ENCODE measurements at regions not wholly inside any gene's neighbourhood (a gene's known extent, or its start where the extent isn't known, plus 50 kb on each side); places are given as distances from the start of the nearest gene placed in this dataset.
A peak's percentile ranks its signal among the peaks of the same experiment; 100 is the strongest.

GRCh38 chr15:95626501-95627361 is 703.8 kb upstream of the NR2F2 start:
- CTCF ChIA-PET (ENCODE audit: partially characterized antibody), result interaction anchor here (1.9 kb wide), 1 partner anchor 366 kb away, joined by 4 read pairs; no protein-coding TSS in a partner anchor
- H3K18ac ChIP-seq (ENCODE audit: extremely low read depth, low read length), result no peak overlapping the region
- no peaks in the 10 kb centered on the region for H3K36me3 ChIP-seq (ENCODE audit: control insufficient read depth in 2 of 4, insufficient read depth in 4 of 4, low read length in 3 of 4)
- H3K9ac ChIP-seq (replicated peaks in 1 of 4; ENCODE audit: extremely low read depth in 1 of 4, low read depth in 3 of 4, low read length in 3 of 4), result no peak overlapping the region
- H3K27me3 ChIP-seq (replicated peaks in 1 of 4; ENCODE audit: control insufficient read depth in 3 of 4, extremely low read depth in 1 of 4, insufficient read depth in 3 of 4, low read length in 3 of 4), result no peaks in the 10 kb centered on the region
- H2BK12ac ChIP-seq (ENCODE audit: low read depth, low read length), result no peak overlapping the region
- POLR2A ChIA-PET (ENCODE audit: partially characterized antibody), result no interaction called here
- H4K5ac ChIP-seq (ENCODE audit: insufficient read length, low read depth, low read length), result no peak overlapping the region
- H3K4me3 ChIP-seq (ENCODE audit: extremely low read depth in 1 of 4, insufficient read depth in 2 of 4, low read depth in 3 of 4, low read length in 4 of 4), result no peak overlapping the region
- no peak overlapping the region for H3K56ac ChIP-seq (replicated peaks; ENCODE audit: insufficient read length, low read depth, low read length)
- H3K23me2 ChIP-seq (ENCODE audit: low read depth, low read length), result no peaks in the 10 kb centered on the region
- H3K4me1 ChIP-seq (replicated peaks in 1 of 4; ENCODE audit: control insufficient read depth in 3 of 4, insufficient read depth in 4 of 4, low read length in 3 of 4), result peaks cover 0 to 7% (median 4%) of the 10 kb centered on the region in 4 experiments; a peak in 3 of 7 replicates
- no peak overlapping the region for H4K8ac ChIP-seq (ENCODE audit: extremely low read depth, insufficient read depth, low read length)
- 79% methylated on average over 15 of the region's 15 CpGs; no CpG with 5 or more reads in 1 of the 2 experiments for WGBS, 2 experiments (ENCODE audit: extremely low coverage in 1 of 2, insufficient coverage in 1 of 2, insufficient read length in 1 of 2, insufficient replicate concordance in 2 of 2, low coverage in 1 of 2, low lambda C conversion rate in 2 of 2, missing lambda C conversion rate in 1 of 2)
- H3K27ac ChIP-seq (ENCODE audit: low read depth, low read length), result no peak overlapping the region
- no peak overlapping the region for H3K14ac ChIP-seq (ENCODE audit: insufficient read length)
- H3K79me2 ChIP-seq (ENCODE audit: control insufficient read depth in 1 of 2, insufficient read depth in 2 of 2, low read length in 2 of 2), result no peaks in the 10 kb centered on the region
- no peak overlapping the region for H3K4ac ChIP-seq (replicated peaks; ENCODE audit: insufficient read length, low read depth, low read length)
- no peak overlapping the region for H2BK120ac ChIP-seq (replicated peaks; ENCODE audit: low read depth, low read length)
- H3K79me1 ChIP-seq (ENCODE audit: low read depth, low read length), result no peaks in the 10 kb centered on the region
- H2BK20ac ChIP-seq (ENCODE audit: low read length), result no peak overlapping the region
- TF ChIP-seq EP300 (IDR thresholded peaks at IDR 0.05; ENCODE audit: borderline replicate concordance in 1 of 2, low read depth in 2 of 2, low read length in 2 of 2), result no peak
- TF ChIP-seq ZNF274 (IDR thresholded peaks at IDR 0.05; ENCODE audit: borderline replicate concordance, extremely low read depth, low read length), result no peak
- no peak for TF ChIP-seq EGR1 (IDR thresholded peaks at IDR 0.05; ENCODE audit: borderline replicate concordance, low read depth, low read length)
- TF ChIP-seq FOSL1 (IDR thresholded peaks at IDR 0.05; ENCODE audit: insufficient read depth, low read depth, low read length), result no peak
- no peak for TF ChIP-seq TAF1 (IDR thresholded peaks at IDR 0.05; ENCODE audit: low read depth, low read length)
- no peak overlapping the region for H3K4me2 ChIP-seq (ENCODE audit: insufficient read depth in 1 of 2, low read depth in 2 of 2, low read length in 2 of 2)
- H3K9me3 ChIP-seq (ENCODE audit: insufficient read depth in 2 of 2, low read depth in 1 of 2, low read length in 1 of 2), result no peaks in the 10 kb centered on the region
- no peak overlapping the region for H2BK5ac ChIP-seq (ENCODE audit: low read depth, low read length)
- no peak overlapping the region for H2BK15ac ChIP-seq (ENCODE audit: low read length)
- no peak overlapping the region for H2AK5ac ChIP-seq (ENCODE audit: low read depth, low read length)
- no peak overlapping the region for H3K23ac ChIP-seq (ENCODE audit: insufficient read length)
- FAIRE-seq (no peak), DNase-seq (ENCODE audit: low read depth in 1 of 2, low spot score in 2 of 2) (peak in 1 of 2 experiments; percentile 1)
- no peaks in the 10 kb centered on the region for H4K20me1 ChIP-seq (replicated peaks in 1 of 2; ENCODE audit: control insufficient read depth in 1 of 2, insufficient read depth in 2 of 2, low read length in 2 of 2)
- no peak overlapping the region for H4K91ac ChIP-seq (replicated peaks; ENCODE audit: insufficient read length, low read length)
- peak overlapping the region; percentile 84 for H2AFZ ChIP-seq (ENCODE audit: low read length)

Data from H1 (cell line).